Stimulated activated CD8-positive, alpha-beta memory T cell treated with anti-CD3 and anti-CD28 coated beads, Interleukin-4, amount 100 ng/mL, for 48 hours (primary cell): ENCODE measurements at regions not wholly inside any gene's neighbourhood (a gene's known extent, or its start where the extent isn't known, plus 50 kb on each side); places are given as distances from the start of the nearest gene placed in this dataset.

ENCODE experiments used
- DNase-seq: peaks from one replicate; pipeline ENCODE4 v3.0.0-alpha.2; 2020

- no peak for DNase-seq
Measured at GRCh38 chr1:166221316-166221715, 54.5 kb upstream of the FAM78B start.

GRCh38 chr1:166233750-166234366, 67.1 kb upstream of the FAM78B start:
- no peak for DNase-seq

- no peak for DNase-seq
Measured at GRCh38 chr1:166235728-166236127, 68.9 kb upstream of the FAM78B start.

GRCh38 chr1:166237675-166238074, 70.9 kb upstream of the FAM78B start:
- DNase-seq, result no peak

- no peak for DNase-seq
Measured at GRCh38 chr1:166253076-166253779, 86.4 kb upstream of the FAM78B start.

- no peak for DNase-seq
Measured at GRCh38 chr1:166258017-166258416, 91.2 kb upstream of the FAM78B start.

GRCh38 chr1:166261511-166261910, 94.7 kb upstream of the FAM78B start:
- no peak for DNase-seq

- DNase-seq, result no peak
Measured at GRCh38 chr1:166270476-166271150, 103.8 kb upstream of the FAM78B start.

GRCh38 chr1:166271151-166271538, 104.3 kb upstream of the FAM78B start:
- DNase-seq, result no peak

GRCh38 chr1:166272155-166272554, 105.4 kb upstream of the FAM78B start:
- DNase-seq, result no peak

GRCh38 chr1:166272851-166273250, 106.0 kb upstream of the FAM78B start:
- no peak for DNase-seq

- DNase-seq, result no peak
Measured at GRCh38 chr1:166273618-166274017, 106.8 kb upstream of the FAM78B start.

- no peak for DNase-seq
Measured at GRCh38 chr1:166282391-166283137, 115.8 kb upstream of the FAM78B start.

GRCh38 chr1:166283190-166283589, 116.4 kb upstream of the FAM78B start:
- DNase-seq, result no peak

- no peak for DNase-seq
Measured at GRCh38 chr1:166283600-166283999, 116.8 kb upstream of the FAM78B start.

GRCh38 chr1:166289309-166290050, 122.7 kb upstream of the FAM78B start:
- no peak for DNase-seq

- no peak for DNase-seq
Measured at GRCh38 chr1:166295656-166296055, 128.9 kb upstream of the FAM78B start.

GRCh38 chr1:166297993-166298392, 131.2 kb upstream of the FAM78B start:
- DNase-seq, result no peak

GRCh38 chr1:166300767-166301166, 134.0 kb upstream of the FAM78B start:
- no peak for DNase-seq

GRCh38 chr1:166302989-166303758, 136.4 kb upstream of the FAM78B start:
- DNase-seq, result no peak

GRCh38 chr1:166304131-166304530, 137.3 kb upstream of the FAM78B start:
- DNase-seq, result no peak

- DNase-seq, result no peak
Measured at GRCh38 chr1:166305371-166305770, 138.6 kb upstream of the FAM78B start.
